Esophagus muscularis mucosa (tissue), 3 donors: ENCODE measurements at regions not wholly inside any gene's neighbourhood (a gene's known extent, or its start where the extent isn't known, plus 50 kb on each side); places are given as distances from the start of the nearest gene placed in this dataset.

ENCODE experiments used
- POLR2AphosphoS5 ChIP-seq, 2 donors: sonication (generic); formaldehyde crosslinking; IDR thresholded peaks; one replicate each; pipeline ENCODE4 v1.6.1; 2017; ENCODE audit warnings: antibody characterized with exemption in 2 of 2
- TF ChIP-seq, protein P1 (sequence below), 3 experiments: fragments of 200-600 bp in 2 of 3; fragments of 450-650 bp in 1 of 3; sonication (generic) in 2 of 3; IDR thresholded peaks; one replicate each; pipeline ENCODE4 v1.5.1; 2017 to 2019; ENCODE audit warnings: antibody characterized with exemption in 3 of 3, mild to moderate bottlenecking in 2 of 3, moderate library complexity in 1 of 3

DNA sequence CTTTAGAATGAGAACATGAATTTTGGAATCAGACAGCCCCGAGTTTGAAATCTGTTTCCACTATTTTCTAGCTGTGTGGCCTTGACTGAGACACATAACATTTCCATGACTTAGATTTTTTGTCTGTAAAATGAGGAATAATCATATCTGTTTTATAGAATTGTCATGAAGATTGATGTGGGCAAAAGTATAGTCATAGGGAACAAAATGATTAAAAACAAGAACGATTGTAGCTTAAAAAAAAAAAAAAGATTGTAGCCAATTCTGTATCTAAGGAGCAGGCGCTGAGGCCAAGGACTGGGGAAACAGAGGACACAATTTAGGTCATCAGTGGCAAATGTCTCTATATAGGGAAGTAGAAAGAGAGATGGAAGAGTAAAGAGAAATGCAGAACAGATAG, 201.6 kb upstream of the C1QTNF7 start:
- TF ChIP-seq, protein P1, sequence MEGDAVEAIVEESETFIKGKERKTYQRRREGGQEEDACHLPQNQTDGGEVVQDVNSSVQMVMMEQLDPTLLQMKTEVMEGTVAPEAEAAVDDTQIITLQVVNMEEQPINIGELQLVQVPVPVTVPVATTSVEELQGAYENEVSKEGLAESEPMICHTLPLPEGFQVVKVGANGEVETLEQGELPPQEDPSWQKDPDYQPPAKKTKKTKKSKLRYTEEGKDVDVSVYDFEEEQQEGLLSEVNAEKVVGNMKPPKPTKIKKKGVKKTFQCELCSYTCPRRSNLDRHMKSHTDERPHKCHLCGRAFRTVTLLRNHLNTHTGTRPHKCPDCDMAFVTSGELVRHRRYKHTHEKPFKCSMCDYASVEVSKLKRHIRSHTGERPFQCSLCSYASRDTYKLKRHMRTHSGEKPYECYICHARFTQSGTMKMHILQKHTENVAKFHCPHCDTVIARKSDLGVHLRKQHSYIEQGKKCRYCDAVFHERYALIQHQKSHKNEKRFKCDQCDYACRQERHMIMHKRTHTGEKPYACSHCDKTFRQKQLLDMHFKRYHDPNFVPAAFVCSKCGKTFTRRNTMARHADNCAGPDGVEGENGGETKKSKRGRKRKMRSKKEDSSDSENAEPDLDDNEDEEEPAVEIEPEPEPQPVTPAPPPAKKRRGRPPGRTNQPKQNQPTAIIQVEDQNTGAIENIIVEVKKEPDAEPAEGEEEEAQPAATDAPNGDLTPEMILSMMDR (IDR thresholded peaks at IDR 0.05), result no peak
- TF ChIP-seq POLR2AphosphoS5 (IDR thresholded peaks at IDR 0.05), result no peak
